Heart right ventricle (tissue), 16 donors: ENCODE measurements at regions not wholly inside any gene's neighbourhood (a gene's known extent, or its start where the extent isn't known, plus 50 kb on each side); places are given as distances from the start of the nearest gene placed in this dataset.

ENCODE experiments used
- ATAC-seq, 8 donors: fragments of 200-7000 bp; cut with Tn5 transposase; one replicate each; pipeline ENCODE4 v1.9.1; 2020; ENCODE audit warnings: mild to moderate bottlenecking in 8 of 8, moderate library complexity in 8 of 8, moderate number of reproducible peaks in 1 of 8
- DNase-seq, 2 donors: peaks; one replicate each; pipeline ENCODE4 v3.0.0-alpha.2; 2020
- H3K27ac ChIP-seq, 10 donors: fragments of 200-600 bp; sonication (generic) in 2 of 10; one replicate each; pipeline versions ENCODE4 v1.5.0 to v1.8.0; 2020 to 2022; ENCODE audit warnings: mild to moderate bottlenecking in 3 of 10
- H3K27me3 ChIP-seq, 7 donors: fragments of 200-600 bp; one replicate each; pipeline ENCODE4 v1.8.0; 2021 to 2022; ENCODE audit warnings: mild to moderate bottlenecking in 2 of 7
- H3K36me3 ChIP-seq, 9 donors: fragments of 200-600 bp; sonication (generic) in 1 of 9; one replicate each; pipeline versions ENCODE4 v1.5.0 to v1.8.0; 2020 to 2022; ENCODE audit warnings: mild to moderate bottlenecking in 2 of 9
- H3K4me1 ChIP-seq, 9 donors: fragments of 200-600 bp; sonication (generic) in 1 of 9; one replicate each; pipeline versions ENCODE4 v1.5.0 to v1.8.0; 2020 to 2022; ENCODE audit warnings: mild to moderate bottlenecking in 4 of 9
- H3K4me3 ChIP-seq, 10 donors: fragments of 200-600 bp; sonication (generic) in 2 of 10; one replicate each; pipeline versions ENCODE4 v1.5.0 to v1.8.0; 2020 to 2022; ENCODE audit warnings: mild to moderate bottlenecking in 7 of 10, moderate library complexity in 2 of 10
- H3K9me3 ChIP-seq, 11 donors: fragments of 200-600 bp in 10 of 11; sonication (generic) in 2 of 11; one replicate each; pipeline versions ENCODE4 v1.5.0 to v1.8.0; 2013 to 2022; ENCODE audit warnings: mild to moderate bottlenecking in 2 of 11, control low read depth in 1 of 11, moderate library complexity in 1 of 11
- WGBS, 2 donors: extraction: QIAGEN DNeasy Blood & Tissue Kit; methylation state at CpG; one replicate each; pipeline ENCODE4 v1.1.7; 2013; ENCODE audit warnings: inconsistent platforms in 1 of 2; 5-methylcytosine and 5-hydroxymethylcytosine counted together
- intact Hi-C, 10 donors: fragments of 100-400 bp; cut with DNase I; formaldehyde crosslinking; loops; one replicate each; pipeline versions ENCODE4 v1.11.1 to v1.14.2; 2022
- TF ChIP-seq, protein P1 (sequence below), 9 donors: fragments of 200-600 bp; sonication (generic) in 2 of 9; IDR thresholded peaks; one replicate each; pipeline versions ENCODE4 v1.5.0 to v1.8.0; 2021 to 2022; ENCODE audit warnings: antibody characterized with exemption in 9 of 9, mild to moderate bottlenecking in 5 of 9, moderate library complexity in 1 of 9
- donor health status: Arrhythmogenic right ventricular cardiomyopathy.
- donor health status: ischemic (EF 13 %, LVEDD 7.1; RV severe dilation, severe dysfunction).
- donor health status: healthy with polysubstance abuse.
- donor health status: DM: no; HTN: yes; CAD: no.
- donor health status: DM: no; HTN: no; CAD: no.
- donor health status: ischemic (EF 25% LVEDD 6.9; RV normal size, moderate dysfunction).
- donor health status: ischemic (EF 25% LVEDD 5.7; RV mildly dilated, moderate dysfunction).
- donor health status: healthy.
- donor health status: DM: yes; HTN: yes; CAD: no.
- donor health status: Ischemic cardiomyopathy.
- donor health status: ischemic (EF 35%, LVEDD 5.7; RV mildly dilated, moderate dysfunction).
- donor health status: nonischemic (EF 11% LVEDD 7.7; RV severe dilation, severe dysfunction).
- donor health status: DM: yes; HTN: yes; CAD: no.
- donor health status: PGD.
- donor health status: ischemic (EF 29% LVEDD 5.4; RV normal size, mild dysfunction).
- donor health status: nonischemic (EF 23%, LVEDD 6.1; RV moderate dilation, normal function).

DNA sequence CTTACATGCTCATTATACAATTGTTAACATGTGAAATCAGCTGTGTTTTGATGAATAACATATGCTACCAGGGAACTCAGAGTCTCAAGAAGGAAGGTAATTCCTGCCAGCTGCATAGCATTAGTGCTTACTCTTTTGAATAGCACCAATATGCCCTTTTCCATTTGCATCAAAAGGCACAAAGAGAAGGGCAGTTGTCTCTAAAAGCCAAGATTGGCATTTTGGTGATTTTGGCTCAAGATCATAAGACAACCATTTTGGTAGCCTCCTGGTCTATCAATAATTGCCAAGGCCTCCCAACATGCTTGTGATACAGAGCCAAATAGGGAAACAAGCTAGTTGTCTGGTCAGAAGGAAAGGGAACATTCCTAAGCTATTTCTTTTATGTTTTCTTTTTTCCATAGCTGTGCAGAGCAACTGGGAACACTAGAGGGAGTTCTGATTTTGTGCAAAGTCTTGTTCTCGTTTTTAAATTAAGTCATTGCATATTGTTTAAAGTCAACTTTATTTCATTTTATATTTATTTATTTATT is 416.7 kb upstream of the CHORDC1 start:
- H3K36me3 ChIP-seq = no peaks in the 10 kb centered on the region
- intact Hi-C loops = no loop called here
- H3K4me1 ChIP-seq = no peaks in the 10 kb centered on the region
- DNase-seq (no peak), ATAC-seq (no peak)
- no peaks in the 10 kb centered on the region for H3K27me3 ChIP-seq
- WGBS, 2 donors = 11 to 12% methylated on average over 1 of the region's 1 CpG
- no peak overlapping the region for H3K27ac ChIP-seq
- TF ChIP-seq, protein P1, sequence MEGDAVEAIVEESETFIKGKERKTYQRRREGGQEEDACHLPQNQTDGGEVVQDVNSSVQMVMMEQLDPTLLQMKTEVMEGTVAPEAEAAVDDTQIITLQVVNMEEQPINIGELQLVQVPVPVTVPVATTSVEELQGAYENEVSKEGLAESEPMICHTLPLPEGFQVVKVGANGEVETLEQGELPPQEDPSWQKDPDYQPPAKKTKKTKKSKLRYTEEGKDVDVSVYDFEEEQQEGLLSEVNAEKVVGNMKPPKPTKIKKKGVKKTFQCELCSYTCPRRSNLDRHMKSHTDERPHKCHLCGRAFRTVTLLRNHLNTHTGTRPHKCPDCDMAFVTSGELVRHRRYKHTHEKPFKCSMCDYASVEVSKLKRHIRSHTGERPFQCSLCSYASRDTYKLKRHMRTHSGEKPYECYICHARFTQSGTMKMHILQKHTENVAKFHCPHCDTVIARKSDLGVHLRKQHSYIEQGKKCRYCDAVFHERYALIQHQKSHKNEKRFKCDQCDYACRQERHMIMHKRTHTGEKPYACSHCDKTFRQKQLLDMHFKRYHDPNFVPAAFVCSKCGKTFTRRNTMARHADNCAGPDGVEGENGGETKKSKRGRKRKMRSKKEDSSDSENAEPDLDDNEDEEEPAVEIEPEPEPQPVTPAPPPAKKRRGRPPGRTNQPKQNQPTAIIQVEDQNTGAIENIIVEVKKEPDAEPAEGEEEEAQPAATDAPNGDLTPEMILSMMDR (IDR thresholded peaks at IDR 0.05) = peak in 6 of 9 donors; percentile 8 to 38 (median 21)
- H3K4me3 ChIP-seq = no peak overlapping the region
- peaks cover 0 to 3% (median 0%) of the 10 kb centered on the region in 11 donors for H3K9me3 ChIP-seq

DNA sequence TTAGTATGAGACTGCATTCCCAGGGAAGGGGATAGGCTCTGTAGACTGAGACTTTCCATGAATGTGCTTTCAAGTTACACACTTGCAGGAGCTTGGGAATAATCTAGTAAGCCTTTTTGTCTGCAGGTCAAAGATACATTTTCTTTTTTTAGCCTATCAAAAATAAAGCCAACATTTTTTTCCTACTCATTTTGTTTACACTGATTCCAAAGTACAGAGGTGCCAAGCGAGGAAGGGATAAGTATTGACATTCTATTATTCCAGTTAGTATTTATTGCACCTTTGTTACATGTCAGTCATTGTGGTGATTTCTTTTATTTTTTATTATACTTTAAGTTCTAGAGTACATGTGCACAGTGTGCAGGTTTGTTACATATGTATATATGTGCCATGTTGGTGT is 413.0 kb upstream of the CHORDC1 start:
- TF ChIP-seq, protein P1 (IDR thresholded peaks at IDR 0.05) = no peak
- no peak for DNase-seq
- Histone ChIP-seq H3K36me3 (no peaks in the 10 kb centered on the region), H3K27ac (no peak overlapping the region), H3K27me3 (no peaks in the 10 kb centered on the region), H3K4me3 (no peak overlapping the region), H3K9me3 (peaks cover 0 to 3% (median 0%) of the 10 kb centered on the region in 11 donors), H3K4me1 (no peaks in the 10 kb centered on the region)
- ATAC-seq = no peak
- WGBS, 2 donors = 83 to 88% methylated on average over 1 of the region's 1 CpG
- intact Hi-C loops = no loop called here

DNA sequence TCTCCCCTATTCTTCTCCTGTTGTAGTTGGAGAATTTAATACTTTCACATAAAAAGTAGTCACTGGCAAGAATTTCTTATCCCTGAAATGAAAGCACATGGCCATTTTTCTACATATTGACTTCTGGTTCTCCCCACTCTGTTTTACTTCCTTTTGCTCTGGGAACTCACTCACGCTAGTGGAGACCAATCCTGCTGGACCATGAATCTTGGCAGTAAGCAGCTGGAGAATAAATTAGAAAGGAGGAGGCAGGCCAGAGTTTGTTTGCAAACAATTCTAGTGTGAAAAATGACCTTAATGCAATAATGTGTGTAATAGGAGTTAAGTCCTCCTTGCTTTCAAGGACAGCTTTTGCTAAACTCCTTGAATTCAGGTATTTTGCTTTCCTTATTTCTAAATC is 412.3 kb upstream of the CHORDC1 start:
- DNase-seq (no peak), ATAC-seq (no peak)
- TF ChIP-seq, protein P1 (IDR thresholded peaks at IDR 0.05) = no peak
- Histone ChIP-seq H3K27ac (no peak overlapping the region), H3K4me1 (no peaks in the 10 kb centered on the region), H3K9me3 (peaks cover 0 to 3% (median 0%) of the 10 kb centered on the region in 11 donors), H3K36me3 (no peaks in the 10 kb centered on the region), H3K4me3 (no peak overlapping the region), H3K27me3 (no peaks in the 10 kb centered on the region)
- 54 to 55% methylated on average over 1 of the region's 1 CpG for WGBS, 2 donors
- intact Hi-C loops = no loop called here

DNA sequence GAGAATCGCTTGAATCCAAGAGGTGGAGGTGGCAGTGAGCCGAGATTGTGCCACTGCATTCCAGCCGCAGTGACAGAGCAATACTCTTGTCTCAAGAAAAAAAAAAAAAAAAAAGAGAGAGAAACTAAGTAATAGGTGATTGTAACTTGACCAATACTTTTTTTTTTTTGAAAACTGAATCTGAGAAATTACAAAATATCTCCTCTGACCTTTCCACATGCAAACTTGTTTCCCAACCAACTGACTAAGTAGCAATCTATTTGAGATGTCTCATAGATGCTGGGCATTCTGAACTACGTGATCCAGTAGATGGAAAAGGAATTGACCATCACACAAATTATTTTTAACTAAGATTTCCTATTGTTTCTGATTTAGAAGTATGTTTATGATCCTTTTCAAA is 407.3 kb upstream of the CHORDC1 start:
- WGBS, 2 donors = 88 to 92% methylated on average over 4 of the region's 4 CpGs
- no peak for ATAC-seq
- Histone ChIP-seq H3K27ac (no peak overlapping the region), H3K27me3 (no peaks in the 10 kb centered on the region), H3K4me1 (no peaks in the 10 kb centered on the region), H3K4me3 (no peak overlapping the region), H3K9me3 (peaks cover 0 to 5% (median 0%) of the 10 kb centered on the region in 11 donors), H3K36me3 (no peaks in the 10 kb centered on the region)
- TF ChIP-seq, protein P1 (IDR thresholded peaks at IDR 0.05) = no peak
- no peak for DNase-seq
- intact Hi-C loops = no loop called here
